Kidney epithelial cell (primary cell): ENCODE measurements at regions not wholly inside any gene's neighbourhood (a gene's known extent, or its start where the extent isn't known, plus 50 kb on each side); places are given as distances from the start of the nearest gene placed in this dataset.
"Not testable (repeated sequence)": the region's sequence is repeated elsewhere in the genome, so short reads cannot be mapped to it uniquely, and the experiment has no call there.

Experiments used
- DNase-seq: peaks from one replicate; pipeline ENCODE4 v3.0.0-alpha.2; 2010; ENCODE audit warnings: low read depth
- H3K27me3 ChIP-seq: 2 replicates; pipeline ENCODE4 v1.6.0; 2011; ENCODE audit warnings: low read length; ENCODE audit not compliant: control insufficient read depth, insufficient read depth
- H3K36me3 ChIP-seq: 2 replicates; pipeline ENCODE4 v1.5.1; 2011; ENCODE audit warnings: low read length; ENCODE audit not compliant: control insufficient read depth, insufficient read depth
- H3K4me3 ChIP-seq: 2 replicates; pipeline ENCODE4 v1.5.1; 2011; ENCODE audit warnings: low read depth, mild to moderate bottlenecking, control low read depth, low read length
- CTCF ChIP-seq: IDR thresholded peaks from 2 replicates; pipeline ENCODE4 v1.5.1; 2011; ENCODE audit warnings: mild to moderate bottlenecking, moderate library complexity, low read length, control low read depth, inconsistent platforms; ENCODE audit not compliant: insufficient read depth, poor library complexity, severe bottlenecking

DNA sequence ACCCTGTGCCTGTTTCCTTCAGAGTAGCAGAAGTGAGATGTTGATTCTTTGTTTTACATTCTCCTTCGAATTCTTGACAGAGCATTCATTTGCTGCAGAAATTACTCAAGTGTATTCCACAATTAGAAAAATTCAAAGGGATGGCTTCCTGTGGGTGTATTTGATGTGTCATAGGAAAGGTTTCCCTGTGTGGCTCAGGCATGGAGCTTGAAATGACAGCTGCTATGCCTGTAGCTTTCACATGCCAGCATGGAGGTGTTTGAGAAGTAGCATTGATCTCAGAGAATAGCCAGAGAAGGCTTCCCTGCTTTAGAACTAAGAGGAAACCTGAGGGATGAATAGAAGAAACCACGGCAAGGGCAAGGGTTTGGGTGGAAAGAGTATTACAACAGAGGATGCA lies 317.2 kb upstream of the DEPDC1 start:
- Histone ChIP-seq H3K4me3 (no peak overlapping the region), H3K27me3 (no peaks in the 10 kb centered on the region), H3K36me3 (no peaks in the 10 kb centered on the region)
- no peak for DNase-seq
- no peak for TF ChIP-seq CTCF

DNA sequence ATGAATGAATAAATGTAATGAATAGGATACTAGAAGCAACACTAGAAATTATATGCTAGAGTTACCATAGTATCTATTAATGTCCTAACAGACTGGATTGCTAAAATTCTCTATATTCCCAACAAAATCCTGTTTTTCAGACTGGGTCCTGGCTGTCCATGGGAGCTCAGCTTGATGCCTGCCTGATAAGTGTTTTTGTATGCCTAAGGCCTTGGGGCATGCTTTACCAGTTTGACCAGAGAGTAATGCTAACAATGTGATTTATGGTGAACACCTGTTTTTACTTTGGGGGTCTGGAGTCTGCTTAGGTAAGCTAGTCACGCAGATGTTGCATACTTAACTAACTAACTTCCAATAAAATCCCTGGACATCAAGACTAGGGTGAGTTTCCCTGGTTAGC lies 318.8 kb upstream of the DEPDC1 start:
- Histone ChIP-seq H3K4me3 (no peak overlapping the region), H3K36me3 (no peaks in the 10 kb centered on the region), H3K27me3 (no peaks in the 10 kb centered on the region)
- DNase-seq: no peak
- TF ChIP-seq CTCF: no peak

DNA sequence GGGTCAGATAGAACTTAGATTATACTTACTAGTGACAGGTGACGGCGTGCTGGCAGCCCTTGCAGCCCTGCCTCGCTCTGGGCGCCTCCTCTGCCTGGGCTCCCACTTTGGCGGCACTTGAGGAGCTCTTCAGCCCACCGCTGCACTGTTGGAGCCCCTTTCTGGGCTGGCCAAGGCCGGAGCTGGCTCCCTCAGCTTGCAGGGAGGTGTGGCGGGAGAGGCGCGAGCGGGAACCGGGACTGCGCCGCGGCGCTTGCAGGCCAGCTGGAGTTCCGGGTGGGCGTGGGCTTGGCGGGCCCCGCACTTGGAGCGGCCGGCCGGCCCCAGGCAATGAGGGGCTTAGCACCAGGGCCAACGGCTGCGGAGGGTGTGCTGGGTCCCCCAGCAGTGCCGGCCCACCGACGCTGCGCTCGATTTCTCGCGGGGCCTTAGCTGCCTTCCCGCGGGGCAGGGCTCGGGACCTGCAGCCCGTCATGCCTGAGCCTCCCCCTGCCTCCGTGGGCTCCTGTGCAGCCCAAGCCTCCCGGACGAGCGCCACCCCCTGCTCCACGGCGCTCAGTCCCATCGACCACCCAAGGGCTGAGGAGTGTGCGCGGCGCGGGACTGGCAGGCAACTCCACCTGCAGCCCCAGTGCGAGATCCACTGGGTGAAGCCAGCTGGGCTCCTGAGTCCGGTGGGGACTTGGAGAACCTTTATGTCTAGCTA lies 320.8 kb upstream of the DEPDC1 start:
- H3K36me3 ChIP-seq, DNase-seq, H3K4me3 ChIP-seq, H3K27me3 ChIP-seq: not testable (repeated sequence)

DNA sequence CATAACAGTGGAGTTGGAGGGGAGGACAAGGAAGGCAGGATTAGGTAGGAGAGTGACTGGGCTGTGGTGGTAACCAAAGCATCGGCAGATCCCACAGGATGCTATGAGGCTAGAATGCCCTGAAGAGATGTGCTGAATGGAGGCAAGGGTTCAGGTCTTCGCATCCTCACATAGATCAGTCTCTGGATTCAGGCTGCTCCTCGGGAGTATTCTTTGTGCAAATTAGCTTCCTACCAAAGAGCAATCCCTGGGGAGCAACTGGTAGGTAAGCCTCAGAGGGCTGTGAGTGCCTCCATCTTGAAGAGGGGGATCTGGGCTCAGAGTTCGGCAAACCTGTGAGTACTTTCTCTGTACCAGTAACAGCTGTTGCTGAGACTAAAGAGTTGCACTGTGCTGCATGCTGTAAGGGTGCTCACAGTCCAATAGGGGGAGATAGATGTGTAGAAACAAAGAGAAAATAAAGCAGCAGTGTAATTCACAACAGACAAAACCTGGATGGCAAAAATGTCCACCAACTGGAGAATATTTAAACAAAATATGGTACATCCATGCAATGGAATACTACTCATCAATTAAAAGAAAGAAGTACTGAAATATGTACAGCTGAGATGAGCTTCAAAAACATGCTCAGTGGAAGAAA lies 322.4 kb upstream of the DEPDC1 start:
- DNase-seq: peak; percentile 9
- Histone ChIP-seq H3K4me3 (no peak overlapping the region), H3K27me3 (no peaks in the 10 kb centered on the region), H3K36me3 (no peaks in the 10 kb centered on the region)
- peak; percentile 64 for TF ChIP-seq CTCF

GRCh38 chr1:68820151-68820550 lies 323.3 kb upstream of the DEPDC1 start:
- no peaks in the 10 kb centered on the region for H3K27me3 ChIP-seq
- DNase-seq: no peak
- no peak overlapping the region for H3K4me3 ChIP-seq
- no peaks in the 10 kb centered on the region for H3K36me3 ChIP-seq
- no peak for TF ChIP-seq CTCF

- H3K27me3 ChIP-seq: no peaks in the 10 kb centered on the region
- no peak overlapping the region for H3K4me3 ChIP-seq
- no peak for TF ChIP-seq CTCF
- DNase-seq: no peak
- no peaks in the 10 kb centered on the region for H3K36me3 ChIP-seq
Measured at GRCh38 chr1:68826836-68827235, 330.0 kb upstream of the DEPDC1 start.
